GM12878 (cell line): ENCODE measurements at regions not wholly inside any gene's neighbourhood (a gene's known extent, or its start where the extent isn't known, plus 50 kb on each side); places are given as distances from the start of the nearest gene placed in this dataset.

Experiments used
- ATAC-seq: fragments of 200-7000 bp; cut with Tn5 transposase; 3 replicates; pipeline ENCODE4 v1.9.1; 2020; ENCODE audit warnings: mild to moderate bottlenecking, moderate library complexity
- BruUV-seq: library from RNA; stranded (reverse); fragments of 400-500 nt; replicated peaks from 2 replicates; lab custom pipeline; 2021; lab: Mats Ljungman, UMichigan
- CTCF ChIA-PET: fragments of 300-600 bp; sonication (Branson Sonifier 250); formaldehyde crosslinking; extraction: SDS; loops from one replicate; lab custom pipeline; 2021; ENCODE audit warnings: inconsistent platforms; lab: Yijun Ruan, JAX
- POLR2A ChIA-PET: fragments of 350-600 bp; formaldehyde crosslinking; extraction: SDS; loops from one replicate; lab custom pipeline; 2021; ENCODE audit warnings: inconsistent platforms; lab: Charles Lee
- RAD21 ChIA-PET: fragments of 300-600 bp; sonication (Branson Sonifier 250); formaldehyde crosslinking; loops from one replicate; lab custom pipeline; 2023; ENCODE audit warnings: antibody characterized with exemption; ENCODE audit not compliant: unreplicated experiment; lab: Charles Lee
- SMC1A ChIA-PET: fragments of 300-600 bp; sonication (Branson Sonifier 250); formaldehyde crosslinking; loops from one replicate; lab custom pipeline; 2023; ENCODE audit not compliant: unreplicated experiment, uncharacterized antibody; lab: Charles Lee
- DNase-seq: peaks from one replicate; pipeline ENCODE4 v3.0.0-alpha.2; 2011; ENCODE audit warnings: low read depth, low spot score
- FAIRE-seq: peaks from 3 replicates; lab custom pipeline; 2011; peaks lifted over from hg19 to GRCh38; lab: Jason Lieb, UNC
- H2AFZ ChIP-seq: 2 replicates; pipeline ENCODE4 v1.6.0; 2011; ENCODE audit warnings: low read depth, low read length, control low read depth; ENCODE audit not compliant: control insufficient read depth
- H3K27ac ChIP-seq: 2 replicates; pipeline ENCODE4 v1.5.1; 2011; ENCODE audit warnings: control low read depth; ENCODE audit not compliant: control insufficient read depth, insufficient read depth
- H3K27me3 ChIP-seq, 2 experiments: replicated peaks in 1 of 2; 2 replicates each; pipeline versions ENCODE4 v1.6.0 to v1.6.1; 2011; ENCODE audit warnings: low read length in 1 of 2; ENCODE audit not compliant: control insufficient read depth in 2 of 2, insufficient read depth in 2 of 2
- H3K36me3 ChIP-seq, 2 experiments: 2 replicates each; pipeline ENCODE4 v1.5.1; 2011; ENCODE audit warnings: low read length in 1 of 2; ENCODE audit not compliant: control insufficient read depth in 2 of 2, insufficient read depth in 2 of 2
- H3K4me1 ChIP-seq: 2 replicates; pipeline ENCODE4 v1.6.1; 2011; ENCODE audit warnings: mild to moderate bottlenecking, low read length, moderate library complexity, mixed read lengths; ENCODE audit not compliant: control insufficient read depth, insufficient read depth
- H3K4me2 ChIP-seq: 2 replicates; pipeline ENCODE4 v1.6.0; 2011; ENCODE audit warnings: control low read depth; ENCODE audit not compliant: control insufficient read depth, insufficient read depth
- H3K4me3 ChIP-seq: fragments of 200-600 bp; sonication (generic); 2 replicates; pipeline ENCODE4 v1.5.1; 2016
- H3K79me2 ChIP-seq: 2 replicates; pipeline ENCODE4 v1.6.0; 2011; ENCODE audit warnings: low read length; ENCODE audit not compliant: control insufficient read depth, insufficient read depth
- H3K9ac ChIP-seq: 2 replicates; pipeline ENCODE4 v1.8.0; 2011; ENCODE audit warnings: low read length, control low read depth, mixed read lengths; ENCODE audit not compliant: control insufficient read depth, insufficient read depth
- H3K9me3 ChIP-seq: replicated peaks from 3 replicates; pipeline ENCODE4 v1.5.1; 2011; ENCODE audit warnings: mild to moderate bottlenecking, low read length; ENCODE audit not compliant: control insufficient read depth, insufficient read depth
- H4K20me1 ChIP-seq: 2 replicates; pipeline ENCODE4 v1.6.0; 2011; ENCODE audit not compliant: control insufficient read depth, insufficient read depth
- IKZF2 ChIP-seq, 2 experiments: fragments of 450-650 bp; IDR thresholded peaks; 2 replicates each; pipeline ENCODE4 v1.6.1; 2017; ENCODE audit warnings: mild to moderate bottlenecking in 2 of 2, moderate library complexity in 2 of 2
- MTA3 ChIP-seq: IDR thresholded peaks from 2 replicates; pipeline ENCODE4 v1.6.1; 2012; ENCODE audit warnings: low read length, inconsistent platforms, borderline replicate concordance
- MYC ChIP-seq: IDR thresholded peaks from 2 replicates; pipeline ENCODE4 v1.6.1; 2011; ENCODE audit warnings: mild to moderate bottlenecking, low read length, moderate library complexity, inconsistent platforms; ENCODE audit not compliant: insufficient read depth, insufficient replicate concordance, insufficient read length, severe bottlenecking
- SREBF1 ChIP-seq: IDR thresholded peaks from 2 replicates; pipeline ENCODE4 v1.6.1; 2012; ENCODE audit warnings: mild to moderate bottlenecking, low read length
- SUPT20H ChIP-seq: IDR thresholded peaks from 2 replicates; pipeline ENCODE4 v1.6.1; 2011; ENCODE audit warnings: low read depth, mild to moderate bottlenecking, low read length, moderate library complexity, borderline replicate concordance; ENCODE audit not compliant: control insufficient read depth
- ZBTB33 ChIP-seq: fragments of 450-650 bp; IDR thresholded peaks from 2 replicates; pipeline ENCODE4 v1.6.1; 2017; ENCODE audit warnings: mild to moderate bottlenecking
- WGBS: methylation state at CpG from one replicate; pipeline ENCODE4 v1.1.6; 2016; ENCODE audit warnings: low lambda C conversion rate; ENCODE audit not compliant: insufficient replicate concordance, insufficient coverage; ENCODE audit errors: missing lambda C conversion rate; 5-methylcytosine and 5-hydroxymethylcytosine counted together
- in situ Hi-C: fragments of 300-500 bp; cut with MboI; formaldehyde crosslinking; loops from 9 replicates; pipeline ENCODE4 v1.14.3; 2018; ENCODE audit warnings: mixed read lengths
- intact Hi-C: fragments of 100-400 bp; cut with micrococcal nuclease; formaldehyde crosslinking; loops from one replicate; pipeline ENCODE4 v1.14.2; 2022; ENCODE audit not compliant: unreplicated experiment

DNA sequence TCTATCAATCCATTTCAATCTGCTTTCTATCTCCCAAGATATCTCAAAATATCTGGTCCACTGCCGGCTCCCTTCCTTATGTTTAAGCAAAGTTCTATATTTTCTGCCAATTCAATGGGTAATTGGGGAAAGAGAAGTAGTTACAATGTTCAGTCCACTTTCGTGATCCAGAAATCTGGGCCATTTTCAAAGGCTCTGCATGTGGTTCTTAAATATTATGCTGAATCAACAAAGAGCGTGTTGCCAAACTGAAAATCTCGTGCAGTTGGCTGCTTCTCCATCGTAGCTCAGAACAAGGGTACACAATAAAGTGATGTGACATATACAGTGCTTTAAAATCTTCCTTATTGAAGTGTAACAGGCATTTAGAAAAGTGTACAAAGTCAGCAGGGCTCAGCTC, 863.1 kb downstream of the RNF144A start:
- no peak for FAIRE-seq
- WGBS, result 17% methylated on average over 5 of the region's 5 CpGs
- CTCF ChIA-PET, result no interaction called here

More for the DNA sequence above, 863.1 kb downstream of the RNF144A start:
- Histone ChIP-seq H3K4me3 (no peak overlapping the region), H3K36me3 (no peaks in the 10 kb centered on the region), H3K27me3 (no peaks in the 10 kb centered on the region), H3K4me2 (no peak overlapping the region), H3K4me1 (no peaks in the 10 kb centered on the region), H3K27ac (no peak overlapping the region), H4K20me1 (no peaks in the 10 kb centered on the region), H3K9ac (no peak overlapping the region), H3K79me2 (no peaks in the 10 kb centered on the region), H2AFZ (no peak overlapping the region), H3K9me3 (no peaks in the 10 kb centered on the region; the same call in 2 of the 3 replicates)
- DNase-seq (no peak), ATAC-seq (no peak)
- TF ChIP-seq SREBF1 (no peak), MTA3 (no peak), MYC (no peak), SUPT20H (no peak), ZBTB33 (no peak), IKZF2 (IDR thresholded peaks at IDR 0.05) (no peak)
- ChIA-PET SMC1A (interaction anchor here (0.6 to 1.7 kb wide), 3 partner anchors 14 to 601 kb away, joined by 3 to 4 read pairs (median 3); no protein-coding TSS in a partner anchor), POLR2A (interaction anchor here (0.9 kb wide), 1 partner anchor 9 kb away, joined by 3 read pairs; no protein-coding TSS in a partner anchor), RAD21 (no interaction called here)
- BruUV-seq, result no TSS peak
- intact Hi-C loops, result no loop called here
- in situ Hi-C loops, result no loop called here
